MM.1S (cell line): ENCODE measurements at regions not wholly inside any gene's neighbourhood (a gene's known extent, or its start where the extent isn't known, plus 50 kb on each side); places are given as distances from the start of the nearest gene placed in this dataset.

ENCODE experiments used
- EZH2 ChIP-seq: fragments of 300-600 bp; sonication (generic); optimal IDR thresholded peaks from 2 replicates; pipeline ENCODE3; 2017; ENCODE audit warnings: low read depth, mild to moderate bottlenecking, antibody characterized with exemption, low read length, mixed read lengths
- EZH2phosphoT487 ChIP-seq: fragments of 300-600 bp; sonication (generic); IDR thresholded peaks from 2 replicates; pipeline ENCODE4 v1.6.1; 2018; ENCODE audit warnings: antibody characterized with exemption, low read length
- TF ChIP-seq, protein P1 (sequence below): fragments of 300-600 bp; sonication (generic); IDR thresholded peaks from 2 replicates; pipeline ENCODE4 v1.5.1; 2016; ENCODE audit warnings: antibody characterized with exemption, low read length, mixed read lengths

GRCh38 chr6:101163611-101164010 is 229.9 kb upstream of the GRIK2 start:
- TF ChIP-seq, protein P1, sequence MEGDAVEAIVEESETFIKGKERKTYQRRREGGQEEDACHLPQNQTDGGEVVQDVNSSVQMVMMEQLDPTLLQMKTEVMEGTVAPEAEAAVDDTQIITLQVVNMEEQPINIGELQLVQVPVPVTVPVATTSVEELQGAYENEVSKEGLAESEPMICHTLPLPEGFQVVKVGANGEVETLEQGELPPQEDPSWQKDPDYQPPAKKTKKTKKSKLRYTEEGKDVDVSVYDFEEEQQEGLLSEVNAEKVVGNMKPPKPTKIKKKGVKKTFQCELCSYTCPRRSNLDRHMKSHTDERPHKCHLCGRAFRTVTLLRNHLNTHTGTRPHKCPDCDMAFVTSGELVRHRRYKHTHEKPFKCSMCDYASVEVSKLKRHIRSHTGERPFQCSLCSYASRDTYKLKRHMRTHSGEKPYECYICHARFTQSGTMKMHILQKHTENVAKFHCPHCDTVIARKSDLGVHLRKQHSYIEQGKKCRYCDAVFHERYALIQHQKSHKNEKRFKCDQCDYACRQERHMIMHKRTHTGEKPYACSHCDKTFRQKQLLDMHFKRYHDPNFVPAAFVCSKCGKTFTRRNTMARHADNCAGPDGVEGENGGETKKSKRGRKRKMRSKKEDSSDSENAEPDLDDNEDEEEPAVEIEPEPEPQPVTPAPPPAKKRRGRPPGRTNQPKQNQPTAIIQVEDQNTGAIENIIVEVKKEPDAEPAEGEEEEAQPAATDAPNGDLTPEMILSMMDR: no peak
- TF ChIP-seq EZH2 (no peak), EZH2phosphoT487 (no peak)
